Right renal pelvis (tissue), 4 donors: ENCODE measurements at regions not wholly inside any gene's neighbourhood (a gene's known extent, or its start where the extent isn't known, plus 50 kb on each side); places are given as distances from the start of the nearest gene placed in this dataset.
"Not testable (repeated sequence)": the region's sequence is repeated elsewhere in the genome, so short reads cannot be mapped to it uniquely, and the experiment has no call there.

ENCODE experiments used
- DNase-seq, 4 donors: peaks; one replicate each; pipeline ENCODE4 v3.0.0-alpha.2; 2013; ENCODE audit warnings: low read depth in 4 of 4, low spot score in 3 of 4, missing footprints in 1 of 4

- DNase-seq, result no peak
Observed at GRCh38 chr15:57767481-57767880, 61.0 kb downstream of the POLR2M start.

- peak in 1 of 4 donors; percentile 16 for DNase-seq
Observed at GRCh38 chr15:57769266-57769665, 62.8 kb downstream of the POLR2M start.

- DNase-seq, result no peak
Observed at GRCh38 chr15:57770495-57770894, 64.0 kb downstream of the POLR2M start.

GRCh38 chr15:57772223-57772957 is 65.9 kb downstream of the POLR2M start:
- DNase-seq, result no peak

GRCh38 chr15:57773051-57773450 is 66.5 kb downstream of the POLR2M start:
- DNase-seq, result no peak

- DNase-seq, result no peak
Observed at GRCh38 chr15:57777003-57777402, 70.5 kb downstream of the POLR2M start.

GRCh38 chr15:57780471-57780870 is 74.0 kb downstream of the POLR2M start:
- DNase-seq, result no peak

- DNase-seq, result no peak
Observed at GRCh38 chr15:57782731-57783130, 76.2 kb downstream of the POLR2M start.

- DNase-seq, result no peak
Observed at GRCh38 chr15:57784081-57784511, 77.6 kb downstream of the POLR2M start.

- DNase-seq, result no peak
Observed at GRCh38 chr15:57785039-57785438, 78.5 kb downstream of the POLR2M start.

GRCh38 chr15:57785959-57786358 is 79.4 kb downstream of the POLR2M start:
- DNase-seq, result no peak

GRCh38 chr15:57789225-57789624 is 82.7 kb downstream of the POLR2M start:
- DNase-seq, result no peak

- DNase-seq, result no peak
Observed at GRCh38 chr15:57792724-57793449, 86.4 kb downstream of the POLR2M start.

GRCh38 chr15:57795261-57795660 is 88.7 kb downstream of the POLR2M start:
- DNase-seq, result no peak

- no peak for DNase-seq
Observed at GRCh38 chr15:57796146-57796545, 89.6 kb downstream of the POLR2M start.

GRCh38 chr15:57797110-57797509 is 90.6 kb downstream of the POLR2M start:
- DNase-seq, result no peak

- no peak for DNase-seq
Observed at GRCh38 chr15:57797568-57798267, 91.2 kb downstream of the POLR2M start.

GRCh38 chr15:57806003-57806402 is 99.5 kb downstream of the POLR2M start:
- DNase-seq, result no peak

GRCh38 chr15:57809285-57809684 is 102.8 kb downstream of the POLR2M start:
- DNase-seq, result not testable (repeated sequence)

GRCh38 chr15:57816599-57816998 is 110.1 kb downstream of the POLR2M start:
- no peak for DNase-seq

- DNase-seq, result no peak
Observed at GRCh38 chr15:57819646-57820045, 113.1 kb downstream of the POLR2M start.

- no peak for DNase-seq
Observed at GRCh38 chr15:57820119-57820518, 113.6 kb downstream of the POLR2M start.
